HG03442 (cell line): ENCODE measurements at regions not wholly inside any gene's neighbourhood (a gene's known extent, or its start where the extent isn't known, plus 50 kb on each side); places are given as distances from the start of the nearest gene placed in this dataset.
"Not testable (repeated sequence)": the region's sequence is repeated elsewhere in the genome, so short reads cannot be mapped to it uniquely, and the experiment has no call there.

Experiments
- ATAC-seq: cut with Tn5 transposase; IDR thresholded peaks from one replicate; pipeline ENCODE4 v1.9.1; 2021; ENCODE audit warnings: mild to moderate bottlenecking, moderate library complexity; ENCODE audit not compliant: unreplicated experiment

DNA sequence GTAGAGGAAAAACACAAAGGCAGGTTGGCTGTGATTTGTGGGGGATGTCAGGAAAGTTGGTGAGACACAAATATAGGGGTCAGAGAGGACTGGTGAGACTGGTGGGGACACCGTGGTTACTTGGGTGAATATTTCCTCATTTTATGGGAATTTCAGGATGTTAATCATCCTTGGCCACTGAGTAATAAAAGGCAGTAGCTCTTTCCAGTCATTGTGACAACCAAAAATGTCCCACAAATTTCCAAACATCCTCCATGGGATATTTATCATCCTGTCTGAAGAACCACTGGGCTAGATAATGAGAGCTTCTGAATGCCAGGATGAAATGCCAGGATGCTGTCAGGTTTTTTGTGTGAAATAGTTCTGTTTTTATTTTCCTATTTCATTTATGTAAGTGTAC lies 374.1 kb downstream of the CD109 start:
- ATAC-seq, result no peak

- no peak for ATAC-seq
Observed at GRCh38 chr6:74069089-74069581, 373.1 kb downstream of the CD109 start.

GRCh38 chr6:74066168-74066871 lies 370.3 kb downstream of the CD109 start:
- ATAC-seq, result no peak

DNA sequence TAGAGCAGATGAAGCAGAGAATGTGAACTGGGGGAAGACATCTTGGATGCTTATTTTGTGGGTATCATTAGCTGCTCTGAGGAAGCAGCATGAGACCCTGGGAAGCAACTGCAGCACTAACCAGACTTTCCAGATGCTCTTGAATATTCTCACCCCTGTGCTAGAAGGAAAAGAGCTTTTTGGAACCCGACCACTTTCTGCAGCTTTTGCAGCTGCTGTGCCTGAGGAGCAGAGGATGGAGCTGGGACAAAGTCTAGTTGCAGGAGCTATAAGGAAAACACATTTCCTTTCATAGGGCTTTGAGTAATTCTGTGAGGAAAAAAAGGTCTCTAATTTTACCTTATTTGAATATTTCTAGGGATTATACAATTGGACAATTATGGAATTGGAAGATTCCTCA lies 369.7 kb downstream of the CD109 start:
- no peak for ATAC-seq

GRCh38 chr6:74063391-74063790 lies 367.4 kb downstream of the CD109 start:
- ATAC-seq, result no peak

GRCh38 chr6:74061201-74061600 lies 365.2 kb downstream of the CD109 start:
- no peak for ATAC-seq

GRCh38 chr6:74060354-74060753 lies 364.4 kb downstream of the CD109 start:
- ATAC-seq, result no peak

DNA sequence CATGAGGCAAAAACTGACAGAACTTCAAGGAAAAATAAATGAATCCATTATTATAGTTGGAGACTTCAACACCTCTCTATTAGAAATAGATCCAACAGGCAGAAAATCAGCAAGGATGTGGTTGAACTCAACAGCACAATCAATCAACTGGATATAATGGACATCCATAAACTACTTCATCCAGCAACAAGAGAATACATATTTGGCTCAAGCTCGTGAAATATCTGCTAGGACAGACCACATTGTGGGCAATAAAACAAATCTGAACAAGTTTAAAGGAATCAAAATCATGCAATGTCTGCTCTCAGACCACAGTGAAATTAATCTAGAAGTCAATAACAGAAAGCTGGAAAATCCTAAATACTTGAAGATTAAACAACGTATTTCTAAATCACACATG lies 362.6 kb downstream of the CD109 start:
- no peak for ATAC-seq

DNA sequence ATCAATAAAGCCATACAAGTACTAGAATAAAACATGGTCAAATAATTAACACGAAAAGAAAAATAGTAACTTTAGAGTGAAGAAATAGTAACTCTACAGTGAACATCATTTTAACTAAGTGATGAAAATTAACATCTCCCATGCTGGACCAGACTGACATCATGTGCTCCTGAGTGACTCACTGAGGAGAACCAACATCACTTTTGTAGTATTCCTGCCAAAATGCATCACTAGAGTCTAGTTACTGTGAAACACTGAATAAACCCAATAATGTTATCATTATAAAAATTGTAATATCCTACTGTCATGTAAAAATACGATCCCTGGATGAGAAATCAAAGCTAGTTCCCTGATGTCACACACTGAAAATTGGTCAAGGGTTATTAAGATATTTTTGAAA lies 361.3 kb downstream of the CD109 start:
- ATAC-seq, result no peak

DNA sequence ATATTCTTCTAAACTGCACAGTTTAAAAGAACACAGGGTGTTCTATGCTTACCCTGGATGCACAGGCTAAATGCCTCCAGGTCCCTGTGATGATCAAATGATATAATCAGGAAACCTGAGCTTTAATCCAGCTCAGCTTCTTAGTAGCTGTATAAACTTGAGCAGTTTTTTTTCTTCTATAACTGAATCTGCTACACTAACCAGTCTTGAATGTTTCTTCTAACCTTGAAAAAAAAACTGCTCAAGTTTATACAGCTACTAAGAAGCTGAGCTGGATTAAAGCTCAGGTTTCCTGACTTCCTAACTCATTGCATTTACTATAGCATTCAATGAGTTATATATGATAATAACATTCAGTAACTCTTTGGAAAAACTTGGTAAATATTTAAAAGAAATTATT lies 358.2 kb downstream of the CD109 start:
- ATAC-seq, result no peak

DNA sequence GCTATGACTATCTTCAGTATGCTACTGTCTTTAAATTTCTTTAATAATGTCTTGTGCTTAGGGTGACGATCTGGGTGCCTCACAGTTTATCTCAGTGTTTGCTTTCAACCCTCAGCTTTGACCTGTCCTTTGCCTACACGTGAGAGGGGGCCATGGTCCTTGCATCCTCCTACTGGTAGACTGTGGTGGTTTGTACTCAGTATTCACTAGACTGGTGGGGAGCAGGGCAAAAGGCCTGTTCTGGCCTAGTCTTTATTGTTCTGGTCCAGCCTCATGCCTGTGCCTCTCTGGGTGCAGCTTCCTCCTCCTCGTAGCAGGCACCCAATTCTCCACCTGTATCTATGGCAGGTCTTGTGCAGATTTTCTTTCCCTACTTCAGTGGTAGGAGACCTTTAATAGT lies 354.9 kb downstream of the CD109 start:
- ATAC-seq, result no peak

GRCh38 chr6:74048387-74048786 lies 352.4 kb downstream of the CD109 start:
- no peak for ATAC-seq

- no peak for ATAC-seq
Observed at GRCh38 chr6:74044417-74045096, 348.6 kb downstream of the CD109 start.

- no peak for ATAC-seq
Observed at GRCh38 chr6:74041420-74041819, 345.4 kb downstream of the CD109 start.

GRCh38 chr6:74018825-74019224 lies 322.8 kb downstream of the CD109 start:
- ATAC-seq, result no peak

- no peak for ATAC-seq
Observed at GRCh38 chr6:74015427-74015826, 319.4 kb downstream of the CD109 start.

GRCh38 chr6:74000666-74001490 lies 304.9 kb downstream of the CD109 start:
- no peak for ATAC-seq

DNA sequence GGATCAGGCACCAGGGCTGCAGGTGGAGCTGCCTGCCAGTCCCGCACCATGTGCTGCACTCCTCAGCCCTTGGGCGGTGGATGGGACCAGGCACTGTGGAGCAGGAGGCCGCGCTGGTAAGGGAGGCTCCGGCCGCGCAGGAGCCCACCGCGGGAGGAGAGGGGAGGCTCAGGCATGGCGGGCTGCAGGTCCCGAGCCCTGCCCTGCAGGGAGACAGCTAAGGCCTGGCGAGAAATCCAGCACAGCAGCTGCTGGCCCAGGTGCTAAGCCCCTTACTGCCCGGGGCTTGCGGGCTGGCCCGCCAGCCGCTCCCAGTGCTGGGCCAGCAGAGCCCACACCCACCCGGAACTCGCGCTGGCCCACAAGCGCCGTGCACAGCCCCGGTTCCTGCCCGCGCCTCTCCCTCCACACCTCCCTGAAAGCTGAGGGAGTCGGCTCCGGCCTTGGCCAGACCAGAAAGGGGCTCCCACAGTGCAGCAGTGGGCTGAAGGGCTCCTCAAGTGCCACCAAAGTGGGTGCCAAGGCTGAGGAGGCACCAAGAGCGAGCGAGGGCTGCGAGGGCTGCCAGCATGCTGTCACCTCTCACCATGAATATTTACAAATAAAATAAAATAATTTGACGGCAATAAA lies 294.7 kb downstream of the CD109 start:
- ATAC-seq, result not testable (repeated sequence)

- ATAC-seq, result no peak
Observed at GRCh38 chr6:73989428-73989827, 293.4 kb downstream of the CD109 start.

DNA sequence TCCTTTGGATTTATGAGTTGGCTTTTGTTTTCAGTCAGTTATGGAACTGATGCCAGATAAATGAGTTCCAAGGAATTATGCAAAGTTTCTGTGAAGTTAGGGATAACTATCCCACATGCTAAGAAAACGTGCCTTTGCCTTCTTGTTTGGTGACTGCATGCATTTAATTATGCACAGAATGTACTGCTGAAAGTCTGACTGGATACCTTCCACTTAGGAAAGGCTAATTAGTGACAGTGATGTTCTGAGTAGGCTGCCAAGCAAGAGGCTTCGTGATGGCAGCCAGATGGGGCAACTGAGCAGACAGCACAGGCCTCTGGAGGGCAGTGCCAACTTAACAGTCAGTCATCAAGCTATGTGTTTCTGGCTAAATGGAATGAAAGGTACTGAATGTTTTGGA lies 289.9 kb downstream of the CD109 start:
- no peak for ATAC-seq

DNA sequence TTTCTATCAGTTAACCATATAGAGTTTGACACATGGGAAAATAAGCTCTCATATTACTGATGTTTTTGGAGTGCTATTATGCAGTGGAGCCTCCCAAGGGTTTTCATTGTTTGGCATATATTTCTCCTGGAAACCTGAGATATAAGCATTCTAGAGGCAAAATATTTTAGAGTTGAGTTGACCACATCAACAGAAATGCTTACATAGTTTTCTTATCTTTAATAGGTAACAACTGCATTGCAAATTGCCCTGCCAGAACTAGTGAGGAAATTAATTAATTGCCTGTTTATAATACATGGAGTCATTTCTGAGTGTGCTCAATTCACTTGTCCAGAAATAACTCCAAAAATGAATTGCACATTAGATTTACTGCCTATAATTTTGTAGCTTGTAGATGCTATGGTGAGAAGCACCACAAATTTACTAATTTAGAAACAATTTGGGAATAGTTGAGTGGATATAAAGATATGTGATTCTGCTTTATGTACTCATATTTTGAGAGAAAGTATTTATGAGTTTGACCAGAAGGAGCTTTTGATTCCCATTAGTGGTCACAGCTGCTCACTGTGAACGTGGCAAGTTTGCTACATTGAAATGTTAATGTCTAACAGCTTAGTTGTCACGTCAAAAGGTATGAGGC lies 288.7 kb downstream of the CD109 start:
- no peak for ATAC-seq
